ENCODE measurements at regions not wholly inside any gene's neighbourhood (a gene's known extent, or its start where the extent isn't known, plus 50 kb on each side); places are given as distances from the start of the nearest gene placed in this dataset.

DNA sequence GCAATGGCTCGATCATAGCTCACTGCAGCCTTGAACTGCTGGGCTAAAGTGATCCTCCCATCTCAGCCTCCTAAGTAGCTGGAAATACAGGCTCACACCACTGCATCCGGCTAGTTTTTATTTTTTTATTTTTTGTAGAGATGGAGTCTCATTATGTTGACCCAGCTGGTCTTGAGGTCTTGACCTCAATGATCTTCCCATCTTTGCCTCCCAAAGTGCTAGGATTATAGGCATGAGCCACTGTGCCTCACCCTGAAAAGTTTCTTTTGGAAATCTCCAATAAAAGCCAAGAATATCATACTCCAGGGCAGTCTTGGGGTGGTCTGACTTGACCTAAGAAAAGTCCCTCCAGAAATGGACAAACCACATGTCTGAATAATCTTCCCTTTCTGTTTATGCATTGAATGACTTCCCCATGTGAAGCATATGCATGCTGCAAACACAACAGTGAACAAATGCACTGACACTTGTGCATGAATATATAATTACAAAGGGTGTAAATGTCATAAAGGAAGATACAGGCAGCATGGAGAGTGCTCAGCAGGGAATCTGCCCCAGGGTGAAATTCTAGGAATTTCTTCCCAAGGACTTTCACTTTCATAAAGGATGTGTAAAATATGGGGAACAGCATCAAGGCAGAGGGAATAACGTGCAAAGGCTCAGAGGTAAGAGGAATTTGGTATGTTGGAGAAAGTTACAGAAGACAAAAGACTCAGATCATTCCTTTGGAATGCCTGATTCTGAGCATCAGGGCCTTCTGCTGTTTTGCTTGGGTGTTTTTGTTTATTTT lies 142.4 kb upstream of the LYZL1 start:
- intact Hi-C loops (cut with DNase I) = no loop called here
- Histone ChIP-seq H3K9me3 (no peaks in the 10 kb centered on the region), H3K4me3 (no peak overlapping the region), H3K4me1 (no peaks in the 10 kb centered on the region), H3K36me3 (no peaks in the 10 kb centered on the region), H3K27me3 (no peaks in the 10 kb centered on the region), H3K27ac (no peak overlapping the region)
- no peak for DNase-seq (ENCODE audit: extremely low spot score in 2 of 2)
- TF ChIP-seq POLR2A (IDR thresholded peaks at IDR 0.05) (no peak), POLR2AphosphoS5 (IDR thresholded peaks at IDR 0.05; ENCODE audit: insufficient read depth in 1 of 2, low read depth in 1 of 2) (no peak)
- TF ChIP-seq, protein P1, sequence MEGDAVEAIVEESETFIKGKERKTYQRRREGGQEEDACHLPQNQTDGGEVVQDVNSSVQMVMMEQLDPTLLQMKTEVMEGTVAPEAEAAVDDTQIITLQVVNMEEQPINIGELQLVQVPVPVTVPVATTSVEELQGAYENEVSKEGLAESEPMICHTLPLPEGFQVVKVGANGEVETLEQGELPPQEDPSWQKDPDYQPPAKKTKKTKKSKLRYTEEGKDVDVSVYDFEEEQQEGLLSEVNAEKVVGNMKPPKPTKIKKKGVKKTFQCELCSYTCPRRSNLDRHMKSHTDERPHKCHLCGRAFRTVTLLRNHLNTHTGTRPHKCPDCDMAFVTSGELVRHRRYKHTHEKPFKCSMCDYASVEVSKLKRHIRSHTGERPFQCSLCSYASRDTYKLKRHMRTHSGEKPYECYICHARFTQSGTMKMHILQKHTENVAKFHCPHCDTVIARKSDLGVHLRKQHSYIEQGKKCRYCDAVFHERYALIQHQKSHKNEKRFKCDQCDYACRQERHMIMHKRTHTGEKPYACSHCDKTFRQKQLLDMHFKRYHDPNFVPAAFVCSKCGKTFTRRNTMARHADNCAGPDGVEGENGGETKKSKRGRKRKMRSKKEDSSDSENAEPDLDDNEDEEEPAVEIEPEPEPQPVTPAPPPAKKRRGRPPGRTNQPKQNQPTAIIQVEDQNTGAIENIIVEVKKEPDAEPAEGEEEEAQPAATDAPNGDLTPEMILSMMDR (IDR thresholded peaks at IDR 0.05) = no peak

DNA sequence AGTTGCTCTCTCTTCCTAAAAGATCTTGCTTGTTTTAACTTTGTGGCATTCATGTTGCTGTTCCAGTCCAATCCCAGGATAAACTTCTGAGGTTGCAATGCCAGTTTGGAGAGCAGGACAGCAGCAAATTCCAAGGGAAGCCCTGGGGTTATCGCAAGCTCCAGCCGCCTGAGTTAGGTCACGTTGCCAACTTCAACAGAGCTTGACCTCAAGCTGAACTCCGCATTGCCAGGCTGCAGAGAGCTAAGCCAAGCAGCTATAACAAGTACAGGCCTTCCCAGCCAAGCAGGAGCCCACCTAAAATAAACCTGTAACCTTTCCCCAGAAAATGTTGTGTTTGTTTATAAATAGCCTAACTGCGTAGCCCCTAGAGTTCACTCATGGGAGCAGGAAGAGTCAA lies 138.9 kb upstream of the LYZL1 start:
- DNase-seq (ENCODE audit: extremely low spot score in 2 of 2) = no peak
- Histone ChIP-seq H3K4me3 (no peak overlapping the region), H3K27me3 (no peaks in the 10 kb centered on the region), H3K36me3 (no peaks in the 10 kb centered on the region), H3K9me3 (no peaks in the 10 kb centered on the region), H3K4me1 (no peaks in the 10 kb centered on the region), H3K27ac (no peak overlapping the region)
- no peak for TF ChIP-seq POLR2A (IDR thresholded peaks at IDR 0.05)
- TF ChIP-seq, protein P1 (IDR thresholded peaks at IDR 0.05) = no peak
- TF ChIP-seq POLR2AphosphoS5 (IDR thresholded peaks at IDR 0.05; ENCODE audit: insufficient read depth in 1 of 2, low read depth in 1 of 2) = no peak
- intact Hi-C loops (cut with DNase I) = no loop called here

DNA sequence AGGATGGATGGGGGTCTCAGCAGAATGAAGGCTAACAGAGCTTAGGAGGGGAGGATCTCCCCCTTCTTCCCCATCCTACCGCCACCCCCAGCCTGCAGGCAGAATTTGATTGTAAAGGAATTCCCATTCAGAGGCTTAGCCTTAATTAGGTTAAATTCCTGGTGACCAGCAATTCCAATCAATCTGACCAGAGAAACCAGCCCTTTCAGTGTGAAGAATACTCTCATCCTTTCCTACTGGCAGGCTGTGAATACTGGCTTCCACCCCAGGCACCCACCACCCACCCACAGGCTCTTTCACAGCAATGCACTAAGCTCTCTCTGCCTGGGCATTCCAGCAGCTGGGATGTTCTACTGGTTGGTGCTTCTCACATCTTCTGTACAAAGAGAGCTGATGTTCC lies 137.9 kb upstream of the LYZL1 start:
- Histone ChIP-seq H3K9me3 (no peaks in the 10 kb centered on the region), H3K4me1 (no peaks in the 10 kb centered on the region), H3K36me3 (no peaks in the 10 kb centered on the region), H3K27ac (no peak overlapping the region), H3K27me3 (no peaks in the 10 kb centered on the region), H3K4me3 (no peak overlapping the region)
- DNase-seq (ENCODE audit: extremely low spot score in 2 of 2) = no peak
- intact Hi-C loops (cut with DNase I) = no loop called here
- TF ChIP-seq POLR2A (IDR thresholded peaks at IDR 0.05) (no peak), POLR2AphosphoS5 (IDR thresholded peaks at IDR 0.05; ENCODE audit: insufficient read depth in 1 of 2, low read depth in 1 of 2) (no peak)
- TF ChIP-seq, protein P1 (IDR thresholded peaks at IDR 0.05) = no peak

DNA sequence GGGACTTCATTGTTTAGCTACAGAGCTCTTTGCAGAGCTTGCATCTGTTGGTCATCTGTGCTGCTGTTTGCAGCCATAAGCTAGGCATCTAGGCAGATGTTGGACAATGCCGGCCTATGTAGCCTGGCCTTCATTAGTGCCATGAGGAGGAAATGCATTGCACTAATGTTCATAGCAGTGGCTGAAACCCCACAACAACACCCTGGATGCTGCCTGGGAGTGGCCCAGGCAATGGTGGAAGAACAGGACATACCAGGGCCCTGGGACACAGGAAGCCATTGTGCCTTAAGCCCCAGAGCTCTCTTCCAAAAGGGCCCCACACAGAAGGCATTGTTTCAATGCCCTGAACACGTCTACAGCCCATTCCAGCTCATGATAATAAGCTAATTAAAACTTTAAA lies 131.5 kb upstream of the LYZL1 start:
- intact Hi-C loops (cut with DNase I) = no loop called here
- no peaks in the 10 kb centered on the region for H3K9me3 ChIP-seq
- no peak overlapping the region for H3K27ac ChIP-seq
- no peak for DNase-seq (ENCODE audit: extremely low spot score in 2 of 2)
- no peaks in the 10 kb centered on the region for H3K4me1 ChIP-seq
- TF ChIP-seq, protein P1 (IDR thresholded peaks at IDR 0.05) = no peak
- TF ChIP-seq POLR2AphosphoS5 (IDR thresholded peaks at IDR 0.05; ENCODE audit: insufficient read depth in 1 of 2, low read depth in 1 of 2) = no peak
- no peak for TF ChIP-seq POLR2A (IDR thresholded peaks at IDR 0.05)
- no peak overlapping the region for H3K4me3 ChIP-seq
- H3K36me3 ChIP-seq = no peaks in the 10 kb centered on the region
- H3K27me3 ChIP-seq = no peaks in the 10 kb centered on the region

DNA sequence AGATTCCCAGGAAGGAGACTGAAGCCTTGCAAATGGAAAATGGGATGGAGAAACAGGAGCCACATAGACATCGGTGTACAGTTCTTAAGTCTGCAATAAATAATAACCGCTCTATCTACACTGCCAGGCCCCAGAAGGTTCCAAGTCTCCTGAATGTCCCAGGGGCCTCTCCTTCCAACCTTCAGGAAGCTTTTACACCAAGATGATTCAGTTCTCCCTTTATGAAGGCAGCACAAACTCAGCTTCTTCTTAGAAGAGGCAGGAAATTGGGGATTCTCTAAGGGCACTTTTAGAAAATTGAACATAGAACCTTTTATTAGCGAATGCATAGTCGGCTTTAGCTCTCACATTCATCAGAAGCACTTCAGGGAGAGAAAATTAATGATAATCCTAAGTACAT lies 130.8 kb upstream of the LYZL1 start:
- Histone ChIP-seq H3K27ac (no peak overlapping the region), H3K36me3 (no peaks in the 10 kb centered on the region), H3K27me3 (no peaks in the 10 kb centered on the region), H3K4me1 (no peaks in the 10 kb centered on the region), H3K9me3 (no peaks in the 10 kb centered on the region), H3K4me3 (no peak overlapping the region)
- intact Hi-C loops (cut with DNase I) = no loop called here
- no peak for TF ChIP-seq POLR2A (IDR thresholded peaks at IDR 0.05)
- TF ChIP-seq, protein P1 (IDR thresholded peaks at IDR 0.05) = no peak
- DNase-seq (ENCODE audit: extremely low spot score in 2 of 2) = no peak
